H1 (cell line): ENCODE measurements at regions not wholly inside any gene's neighbourhood (a gene's known extent, or its start where the extent isn't known, plus 50 kb on each side); places are given as distances from the start of the nearest gene placed in this dataset.

Experiments used
- CTCF ChIA-PET: fragments of 300-600 bp; sonication (Branson Sonifier 250); formaldehyde crosslinking; loops from one replicate; lab custom pipeline; 2021; ENCODE audit not compliant: partially characterized antibody; lab: Charles Lee
- POLR2A ChIA-PET: fragments of 300-600 bp; sonication (Branson Sonifier 250); formaldehyde crosslinking; loops from one replicate; lab custom pipeline; 2021; ENCODE audit warnings: inconsistent platforms; ENCODE audit not compliant: partially characterized antibody; lab: Charles Lee
- DNase-seq, 2 experiments: peaks; one replicate each; pipeline versions ENCODE4 v3.0.0 to v3.0.0-alpha.2; 2010 to 2022; ENCODE audit warnings: low spot score in 2 of 2, low read depth in 1 of 2, mixed read lengths in 1 of 2
- FAIRE-seq: peaks from 2 replicates; lab custom pipeline; 2011; peaks lifted over from hg19 to GRCh38; lab: Jason Lieb, UNC
- H2AFZ ChIP-seq: 2 replicates; pipeline ENCODE4 v1.8.1; 2012; ENCODE audit warnings: low read length, inconsistent platforms
- H2AK5ac ChIP-seq: 2 replicates; pipeline ENCODE4 v1.6.1; 2013; ENCODE audit warnings: low read depth, low read length
- H2BK120ac ChIP-seq: replicated peaks from 2 replicates; pipeline ENCODE3; 2013; ENCODE audit warnings: low read depth, low read length, inconsistent platforms
- H2BK12ac ChIP-seq: 2 replicates; pipeline ENCODE4 v1.6.1; 2013; ENCODE audit warnings: low read depth, low read length
- H2BK15ac ChIP-seq: 2 replicates; pipeline ENCODE4 v1.6.1; 2013; ENCODE audit warnings: low read length
- H2BK20ac ChIP-seq: 2 replicates; pipeline ENCODE4 v1.6.1; 2013; ENCODE audit warnings: low read length
- H2BK5ac ChIP-seq: 2 replicates; pipeline ENCODE4 v1.6.1; 2013; ENCODE audit warnings: low read depth, low read length
- H3K14ac ChIP-seq: 2 replicates; pipeline ENCODE4 v1.6.1; 2013; ENCODE audit warnings: inconsistent platforms; ENCODE audit not compliant: insufficient read length
- H3K18ac ChIP-seq: 2 replicates; pipeline ENCODE4 v1.6.1; 2013; ENCODE audit warnings: low read length; ENCODE audit errors: extremely low read depth
- H3K23ac ChIP-seq: 2 replicates; pipeline ENCODE4 v1.6.1; 2013; ENCODE audit warnings: inconsistent platforms; ENCODE audit not compliant: insufficient read length
- H3K23me2 ChIP-seq: 2 replicates; pipeline ENCODE4 v1.6.1; 2013; ENCODE audit warnings: low read depth, low read length
- H3K27ac ChIP-seq: 2 replicates; pipeline ENCODE4 v1.6.1; 2011; ENCODE audit warnings: low read depth, low read length, inconsistent platforms
- H3K27me3 ChIP-seq, 4 experiments: replicated peaks in 1 of 4; 1 replicate in 1 of 4; 2 replicates in 3 of 4; pipeline versions ENCODE4 v1.6.1 to v1.8.1; 2011 to 2013; ENCODE audit warnings: low read length in 3 of 4, mild to moderate bottlenecking in 3 of 4, inconsistent platforms in 2 of 4, mixed read lengths in 2 of 4, moderate library complexity in 1 of 4; ENCODE audit not compliant: control insufficient read depth in 3 of 4, insufficient read depth in 3 of 4; ENCODE audit errors: extremely low read depth in 1 of 4
- H3K36me3 ChIP-seq, 4 experiments: 2 replicates each; pipeline versions ENCODE4 v1.6.1 to v1.8.1; 2011 to 2013; ENCODE audit warnings: mild to moderate bottlenecking in 4 of 4, low read length in 3 of 4, moderate library complexity in 2 of 4, control low read depth in 1 of 4, inconsistent platforms in 1 of 4; ENCODE audit not compliant: insufficient read depth in 4 of 4, control insufficient read depth in 2 of 4
- H3K4ac ChIP-seq: replicated peaks from 2 replicates; pipeline ENCODE3; 2013; ENCODE audit warnings: low read length, low read depth, mixed read lengths, inconsistent platforms; ENCODE audit not compliant: insufficient read length
- H3K4me1 ChIP-seq, 4 experiments: replicated peaks in 1 of 4; 1 replicate in 1 of 4; 2 replicates in 3 of 4; pipeline versions ENCODE4 v1.6.1 to v1.8.1; 2011 to 2013; ENCODE audit warnings: low read length in 3 of 4, inconsistent platforms in 2 of 4, mixed read lengths in 1 of 4; ENCODE audit not compliant: insufficient read depth in 4 of 4, control insufficient read depth in 3 of 4
- H3K4me2 ChIP-seq, 2 experiments: 2 replicates each; pipeline versions ENCODE4 v1.6.1 to v1.8.1; 2011 to 2013; ENCODE audit warnings: low read depth in 2 of 2, low read length in 2 of 2, control low read depth in 1 of 2, inconsistent platforms in 1 of 2, mild to moderate bottlenecking in 1 of 2; ENCODE audit not compliant: insufficient read depth in 1 of 2
- H3K4me3 ChIP-seq, 4 experiments: fragments of 200-600, 300-600 bp in 1 of 4; sonication (generic), shearing (Covaris generic), sonication (Bioruptor Twin) in 1 of 4; 2 replicates each; pipeline versions ENCODE4 v1.5.1 to v1.8.1; 2011 to 2016; ENCODE audit warnings: low read length in 4 of 4, low read depth in 3 of 4, control low read depth in 2 of 4, inconsistent platforms in 2 of 4, mild to moderate bottlenecking in 2 of 4, mixed read lengths in 1 of 4, moderate library complexity in 1 of 4; ENCODE audit not compliant: insufficient read depth in 2 of 4; ENCODE audit errors: extremely low read depth in 1 of 4
- H3K56ac ChIP-seq: replicated peaks from 2 replicates; pipeline ENCODE3; 2013; ENCODE audit warnings: low read depth, mild to moderate bottlenecking, mixed read lengths, low read length, inconsistent platforms; ENCODE audit not compliant: insufficient read length
- H3K79me1 ChIP-seq: 2 replicates; pipeline ENCODE4 v1.6.1; 2013; ENCODE audit warnings: low read depth, low read length, control low read depth
- H3K79me2 ChIP-seq, 2 experiments: 2 replicates each; pipeline versions ENCODE4 v1.6.1 to v1.8.1; 2012 to 2013; ENCODE audit warnings: low read length in 2 of 2, mild to moderate bottlenecking in 2 of 2, inconsistent platforms in 1 of 2; ENCODE audit not compliant: insufficient read depth in 2 of 2, control insufficient read depth in 1 of 2
- H3K9ac ChIP-seq, 4 experiments: replicated peaks in 1 of 4; 1 replicate in 1 of 4; 2 replicates in 3 of 4; pipeline versions ENCODE4 v1.6.1 to v1.8.1; 2011 to 2013; ENCODE audit warnings: low read depth in 3 of 4, low read length in 3 of 4, control low read depth in 2 of 4, mild to moderate bottlenecking in 2 of 4, moderate library complexity in 2 of 4, inconsistent platforms in 1 of 4; ENCODE audit errors: extremely low read depth in 1 of 4
- H3K9me3 ChIP-seq, 2 experiments: 2 replicates each; pipeline versions ENCODE4 v1.6.1 to v1.8.1; 2012 to 2013; ENCODE audit warnings: mild to moderate bottlenecking in 2 of 2, moderate library complexity in 2 of 2, control low read depth in 1 of 2, inconsistent platforms in 1 of 2, low read depth in 1 of 2, low read length in 1 of 2, mixed read lengths in 1 of 2; ENCODE audit not compliant: insufficient read depth in 2 of 2
- H4K20me1 ChIP-seq, 2 experiments: replicated peaks in 1 of 2; 2 replicates each; pipeline versions ENCODE3 to v1.8.1; 2011 to 2013; ENCODE audit warnings: inconsistent platforms in 2 of 2, low read length in 2 of 2, mild to moderate bottlenecking in 1 of 2; ENCODE audit not compliant: insufficient read depth in 2 of 2, control insufficient read depth in 1 of 2
- H4K5ac ChIP-seq: 2 replicates; pipeline ENCODE4 v1.6.1; 2013; ENCODE audit warnings: low read length, low read depth, mixed read lengths, inconsistent platforms; ENCODE audit not compliant: insufficient read length
- H4K8ac ChIP-seq: 2 replicates; pipeline ENCODE4 v1.8.0; 2013; ENCODE audit warnings: mild to moderate bottlenecking, moderate library complexity, low read length, inconsistent platforms; ENCODE audit not compliant: insufficient read depth; ENCODE audit errors: extremely low read depth
- H4K91ac ChIP-seq: replicated peaks from 2 replicates; pipeline ENCODE3; 2013; ENCODE audit warnings: low read length, mixed read lengths, inconsistent platforms; ENCODE audit not compliant: insufficient read length
- SP4 ChIP-seq: IDR thresholded peaks from 2 replicates; pipeline ENCODE4 v1.6.1; 2012; ENCODE audit warnings: low read length, inconsistent platforms
- WGBS, 2 experiments: shearing (Covaris generic) in 1 of 2; methylation state at CpG; one replicate each; pipeline versions ENCODE4 v1.1.6 to v1.1.7; 2013 to 2015; ENCODE audit warnings: low lambda C conversion rate in 2 of 2, mixed read lengths in 2 of 2, inconsistent platforms in 1 of 2, low coverage in 1 of 2, missing lambda C conversion rate in 1 of 2; ENCODE audit not compliant: insufficient replicate concordance in 2 of 2, insufficient coverage in 1 of 2, insufficient read length in 1 of 2; ENCODE audit errors: extremely low coverage in 1 of 2, missing lambda C conversion rate in 1 of 2; 5-methylcytosine and 5-hydroxymethylcytosine counted together
- TF ChIP-seq, protein P1 (sequence below): IDR thresholded peaks from 2 replicates; pipeline ENCODE4 v1.6.1; 2011; ENCODE audit warnings: low read depth, mild to moderate bottlenecking, low read length; ENCODE audit not compliant: insufficient read depth

DNA sequence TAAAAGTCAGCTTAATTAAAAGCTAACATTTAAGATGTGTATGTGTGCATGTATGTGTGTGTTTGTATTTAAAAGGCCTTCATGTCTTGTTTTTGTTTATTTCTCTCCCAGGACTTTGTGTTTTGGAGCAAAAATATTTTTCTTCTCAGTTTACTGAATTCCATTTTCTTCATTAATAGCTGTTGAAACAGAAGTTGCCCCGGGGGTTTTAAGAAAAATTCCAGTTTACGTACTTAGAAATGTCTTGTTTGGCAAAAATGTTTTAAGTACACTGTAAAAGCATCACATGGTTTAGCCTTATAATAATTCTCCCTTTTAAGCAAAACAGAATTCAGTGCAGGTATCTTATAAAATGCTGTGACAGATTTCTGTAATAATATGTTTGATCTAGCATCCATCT, 1233.0 kb upstream of the NRXN1 start:
- Histone ChIP-seq H2BK5ac (no peak overlapping the region), H3K36me3 (no peaks in the 10 kb centered on the region)

More for the DNA sequence above, 1233.0 kb upstream of the NRXN1 start:
- no peak overlapping the region; the same call in 1 of the 2 replicates for H3K27ac ChIP-seq
- H4K91ac ChIP-seq, result no peak overlapping the region
- no peak overlapping the region for H3K14ac ChIP-seq
- DNase-seq (no peak), FAIRE-seq (no peak)
- no peak overlapping the region for H3K4me2 ChIP-seq
- ChIA-PET CTCF (interaction anchor here (0.6 to 1.2 kb wide), 3 partner anchors 46 to 713 kb away, joined by 3 to 4 read pairs (median 3); no protein-coding TSS in a partner anchor), POLR2A (no interaction called here)
- no peaks in the 10 kb centered on the region for H3K9me3 ChIP-seq
- H4K20me1 ChIP-seq, result no peaks in the 10 kb centered on the region
- no peaks in the 10 kb centered on the region for H3K79me2 ChIP-seq
- no peak overlapping the region for H4K5ac ChIP-seq
- no peak for TF ChIP-seq SP4
- TF ChIP-seq, protein P1, sequence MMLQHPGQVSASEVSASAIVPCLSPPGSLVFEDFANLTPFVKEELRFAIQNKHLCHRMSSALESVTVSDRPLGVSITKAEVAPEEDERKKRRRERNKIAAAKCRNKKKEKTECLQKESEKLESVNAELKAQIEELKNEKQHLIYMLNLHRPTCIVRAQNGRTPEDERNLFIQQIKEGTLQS, result no peak
- H3K4me3 ChIP-seq, result no peak overlapping the region
- H3K4me1 ChIP-seq, result 0 out of 7 replicates have a peak, but pooled peaks cover 0 to 3% (median 0%) of the 10 kb centered on the region in 4 experiments
- no peaks in the 10 kb centered on the region for H3K23me2 ChIP-seq
- H3K27me3 ChIP-seq, result peaks cover 0 to 1% (median 0%) of the 10 kb centered on the region in 4 experiments; a peak in 1 of 7 replicates
- no peaks in the 10 kb centered on the region for H3K79me1 ChIP-seq
- H2BK12ac ChIP-seq, result no peak overlapping the region
- no peak overlapping the region for H3K23ac ChIP-seq
- H3K18ac ChIP-seq, result no peak overlapping the region
- H3K9ac ChIP-seq, result no peak overlapping the region
- no peak overlapping the region for H3K56ac ChIP-seq
- no peak overlapping the region for H2BK20ac ChIP-seq
- H2AFZ ChIP-seq, result no peak overlapping the region
- WGBS, 2 experiments, result 100% methylated on average over 2 of the region's 2 CpGs; no CpG with 5 or more reads in 1 of the 2 experiments
- H4K8ac ChIP-seq, result no peak overlapping the region
- H2BK15ac ChIP-seq, result no peak overlapping the region
- no peak overlapping the region for H2AK5ac ChIP-seq
- no peak overlapping the region for H3K4ac ChIP-seq
- no peak overlapping the region for H2BK120ac ChIP-seq
